ENCODE measurements at regions not wholly inside any gene's neighbourhood (a gene's known extent, or its start where the extent isn't known, plus 50 kb on each side); places are given as distances from the start of the nearest gene placed in this dataset.

DNA sequence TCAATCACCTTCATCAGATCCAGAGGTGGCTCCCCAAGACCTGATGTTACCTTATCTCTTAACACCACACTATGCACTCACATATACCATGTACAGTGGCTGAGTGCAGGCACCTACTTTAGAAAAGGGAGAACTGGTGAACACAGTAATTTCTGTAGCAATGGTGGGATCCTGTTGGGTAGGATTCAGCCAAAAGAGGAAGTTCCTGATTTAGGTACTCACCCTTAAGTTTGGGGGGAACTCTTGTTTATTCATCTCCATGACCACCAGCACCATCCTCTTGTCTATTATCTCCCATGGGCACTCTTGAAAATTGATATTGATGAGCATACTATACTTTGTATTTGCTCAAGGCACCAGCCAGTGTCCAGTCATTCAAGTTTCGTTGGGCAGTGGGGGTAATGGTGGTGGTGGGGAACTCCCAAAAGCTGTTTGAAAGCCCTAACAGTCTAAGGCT lies 324.4 kb downstream of the LMO7 start:
- TF ChIP-seq, protein P1, sequence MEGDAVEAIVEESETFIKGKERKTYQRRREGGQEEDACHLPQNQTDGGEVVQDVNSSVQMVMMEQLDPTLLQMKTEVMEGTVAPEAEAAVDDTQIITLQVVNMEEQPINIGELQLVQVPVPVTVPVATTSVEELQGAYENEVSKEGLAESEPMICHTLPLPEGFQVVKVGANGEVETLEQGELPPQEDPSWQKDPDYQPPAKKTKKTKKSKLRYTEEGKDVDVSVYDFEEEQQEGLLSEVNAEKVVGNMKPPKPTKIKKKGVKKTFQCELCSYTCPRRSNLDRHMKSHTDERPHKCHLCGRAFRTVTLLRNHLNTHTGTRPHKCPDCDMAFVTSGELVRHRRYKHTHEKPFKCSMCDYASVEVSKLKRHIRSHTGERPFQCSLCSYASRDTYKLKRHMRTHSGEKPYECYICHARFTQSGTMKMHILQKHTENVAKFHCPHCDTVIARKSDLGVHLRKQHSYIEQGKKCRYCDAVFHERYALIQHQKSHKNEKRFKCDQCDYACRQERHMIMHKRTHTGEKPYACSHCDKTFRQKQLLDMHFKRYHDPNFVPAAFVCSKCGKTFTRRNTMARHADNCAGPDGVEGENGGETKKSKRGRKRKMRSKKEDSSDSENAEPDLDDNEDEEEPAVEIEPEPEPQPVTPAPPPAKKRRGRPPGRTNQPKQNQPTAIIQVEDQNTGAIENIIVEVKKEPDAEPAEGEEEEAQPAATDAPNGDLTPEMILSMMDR (IDR thresholded peaks at IDR 0.05; ENCODE audit: low read depth, low read length, missing input control): no peak
- TF ChIP-seq GABPA (IDR thresholded peaks at IDR 0.05 in 1 of 2, conservative IDR thresholded peaks at IDR 0.05 in 1 of 2) (no peak), YY1 (IDR thresholded peaks at IDR 0.05) (no peak), TAF1 (conservative IDR thresholded peaks at IDR 0.05) (no peak), HNF4A (conservative IDR thresholded peaks at IDR 0.05) (no peak), RAD21 (IDR thresholded peaks at IDR 0.05) (no peak), JUND (IDR thresholded peaks at IDR 0.05) (no peak)
- TF ChIP-seq, protein P2, sequence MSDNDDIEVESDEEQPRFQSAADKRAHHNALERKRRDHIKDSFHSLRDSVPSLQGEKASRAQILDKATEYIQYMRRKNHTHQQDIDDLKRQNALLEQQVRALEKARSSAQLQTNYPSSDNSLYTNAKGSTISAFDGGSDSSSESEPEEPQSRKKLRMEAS (IDR thresholded peaks at IDR 0.05): no peak
- TF ChIP-seq, protein P3, sequence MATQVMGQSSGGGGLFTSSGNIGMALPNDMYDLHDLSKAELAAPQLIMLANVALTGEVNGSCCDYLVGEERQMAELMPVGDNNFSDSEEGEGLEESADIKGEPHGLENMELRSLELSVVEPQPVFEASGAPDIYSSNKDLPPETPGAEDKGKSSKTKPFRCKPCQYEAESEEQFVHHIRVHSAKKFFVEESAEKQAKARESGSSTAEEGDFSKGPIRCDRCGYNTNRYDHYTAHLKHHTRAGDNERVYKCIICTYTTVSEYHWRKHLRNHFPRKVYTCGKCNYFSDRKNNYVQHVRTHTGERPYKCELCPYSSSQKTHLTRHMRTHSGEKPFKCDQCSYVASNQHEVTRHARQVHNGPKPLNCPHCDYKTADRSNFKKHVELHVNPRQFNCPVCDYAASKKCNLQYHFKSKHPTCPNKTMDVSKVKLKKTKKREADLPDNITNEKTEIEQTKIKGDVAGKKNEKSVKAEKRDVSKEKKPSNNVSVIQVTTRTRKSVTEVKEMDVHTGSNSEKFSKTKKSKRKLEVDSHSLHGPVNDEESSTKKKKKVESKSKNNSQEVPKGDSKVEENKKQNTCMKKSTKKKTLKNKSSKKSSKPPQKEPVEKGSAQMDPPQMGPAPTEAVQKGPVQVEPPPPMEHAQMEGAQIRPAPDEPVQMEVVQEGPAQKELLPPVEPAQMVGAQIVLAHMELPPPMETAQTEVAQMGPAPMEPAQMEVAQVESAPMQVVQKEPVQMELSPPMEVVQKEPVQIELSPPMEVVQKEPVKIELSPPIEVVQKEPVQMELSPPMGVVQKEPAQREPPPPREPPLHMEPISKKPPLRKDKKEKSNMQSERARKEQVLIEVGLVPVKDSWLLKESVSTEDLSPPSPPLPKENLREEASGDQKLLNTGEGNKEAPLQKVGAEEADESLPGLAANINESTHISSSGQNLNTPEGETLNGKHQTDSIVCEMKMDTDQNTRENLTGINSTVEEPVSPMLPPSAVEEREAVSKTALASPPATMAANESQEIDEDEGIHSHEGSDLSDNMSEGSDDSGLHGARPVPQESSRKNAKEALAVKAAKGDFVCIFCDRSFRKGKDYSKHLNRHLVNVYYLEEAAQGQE (IDR thresholded peaks at IDR 0.05): no peak
- TF ChIP-seq, protein P4, sequence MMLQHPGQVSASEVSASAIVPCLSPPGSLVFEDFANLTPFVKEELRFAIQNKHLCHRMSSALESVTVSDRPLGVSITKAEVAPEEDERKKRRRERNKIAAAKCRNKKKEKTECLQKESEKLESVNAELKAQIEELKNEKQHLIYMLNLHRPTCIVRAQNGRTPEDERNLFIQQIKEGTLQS (IDR thresholded peaks at IDR 0.05): no peak

Data from liver (tissue), 3 donors.